SK-N-SH (cell line): ENCODE measurements at regions not wholly inside any gene's neighbourhood (a gene's known extent, or its start where the extent isn't known, plus 50 kb on each side); places are given as distances from the start of the nearest gene placed in this dataset.

Experiments
- CTCF ChIA-PET: fragments of 300-600, 350-600 bp; formaldehyde crosslinking; extraction: SDS; loops from one replicate; lab custom pipeline; 2021; lab: Yijun Ruan, JAX
- POLR2A ChIA-PET: fragments of 350-600 bp; sonication (Branson Sonifier 250); formaldehyde crosslinking; extraction: SDS; loops from one replicate; lab custom pipeline; 2020; ENCODE audit warnings: antibody characterized with exemption, inconsistent platforms; lab: Yijun Ruan, JAX
- DNase-seq: peaks from one replicate; pipeline ENCODE4 v3.0.0; 2012
- H2AFZ ChIP-seq: fragments of 200-600 bp; sonication (generic); 2 replicates; pipeline ENCODE4 v1.8.1; 2016; ENCODE audit warnings: antibody characterized with exemption, mild to moderate bottlenecking, low read depth
- H3F3A ChIP-seq: fragments of 200-600 bp; sonication (generic); replicated peaks from 2 replicates; pipeline ENCODE3; 2016; ENCODE audit warnings: antibody characterized with exemption, mild to moderate bottlenecking; ENCODE audit not compliant: insufficient read depth
- H3K27ac ChIP-seq, 2 experiments: fragments of 200-500 bp in 1 of 2; fragments of 200-600 bp in 1 of 2; sonication (Bioruptor generic) in 1 of 2; sonication (generic), shearing (Covaris generic) in 1 of 2; 2 replicates each; pipeline versions ENCODE4 v1.5.1 to v1.6.1; 2014 to 2016; ENCODE audit warnings: low read depth in 2 of 2, inconsistent platforms in 1 of 2, low read length in 1 of 2, mild to moderate bottlenecking in 1 of 2, mixed read lengths in 1 of 2
- H3K27me3 ChIP-seq: fragments of 200-600 bp; sonication (generic), shearing (Covaris generic); 2 replicates; pipeline ENCODE4 v1.6.1; 2016; ENCODE audit warnings: mixed run types; ENCODE audit not compliant: insufficient read depth
- H3K36me3 ChIP-seq, 2 experiments: fragments of 200-500 bp in 1 of 2; fragments of 200-600 bp in 1 of 2; sonication (Bioruptor generic) in 1 of 2; sonication (generic) in 1 of 2; replicated peaks in 1 of 2; 2 replicates each; pipeline versions ENCODE3 to v1.5.1; 2014 to 2016; ENCODE audit warnings: low read length in 1 of 2, mild to moderate bottlenecking in 1 of 2; ENCODE audit not compliant: insufficient read depth in 2 of 2, control insufficient read depth in 1 of 2
- H3K4me1 ChIP-seq, 2 experiments: fragments of 200-500 bp in 1 of 2; fragments of 200-600 bp in 1 of 2; sonication (Bioruptor generic) in 1 of 2; sonication (generic), shearing (Covaris generic) in 1 of 2; 2 replicates each; pipeline versions ENCODE4 v1.5.1 to v1.6.1; 2014 to 2016; ENCODE audit warnings: low read depth in 1 of 2, low read length in 1 of 2, mixed run types in 1 of 2; ENCODE audit not compliant: insufficient read depth in 2 of 2, control insufficient read depth in 1 of 2
- H3K4me2 ChIP-seq: fragments of 200-600 bp; sonication (generic), shearing (Covaris generic); 2 replicates; pipeline ENCODE4 v1.6.1; 2017; ENCODE audit warnings: mixed run types
- H3K4me3 ChIP-seq, 2 experiments: fragments of 200-500 bp in 1 of 2; fragments of 200-600 bp in 1 of 2; sonication (Bioruptor generic) in 1 of 2; sonication (generic), shearing (Covaris generic) in 1 of 2; 2 replicates each; pipeline versions ENCODE4 v1.5.1 to v1.8.1; 2014 to 2016; ENCODE audit warnings: low read depth in 2 of 2, inconsistent platforms in 1 of 2, low read length in 1 of 2, mild to moderate bottlenecking in 1 of 2, mixed read lengths in 1 of 2, moderate library complexity in 1 of 2
- H3K79me2 ChIP-seq: fragments of 200-600 bp; sonication (generic); 2 replicates; pipeline ENCODE4 v1.8.1; 2017; ENCODE audit warnings: mild to moderate bottlenecking; ENCODE audit not compliant: insufficient read depth
- H3K9ac ChIP-seq: fragments of 200-600 bp; sonication (generic); 2 replicates; pipeline ENCODE4 v1.6.1; 2017; ENCODE audit warnings: mixed run types
- H3K9me2 ChIP-seq: fragments of 200-600 bp; sonication (generic); 2 replicates; pipeline ENCODE4 v1.6.1; 2017; ENCODE audit warnings: mixed run types
- H3K9me3 ChIP-seq: fragments of 200-600 bp; sonication (generic); 2 replicates; pipeline ENCODE4 v1.6.1; 2017; ENCODE audit warnings: mixed run types, mild to moderate bottlenecking, moderate library complexity
- H4K20me1 ChIP-seq: fragments of 200-600 bp; sonication (generic); 2 replicates; pipeline ENCODE4 v1.6.1; 2017; ENCODE audit warnings: mild to moderate bottlenecking, mixed run types; ENCODE audit not compliant: insufficient read depth
- CHD2 ChIP-seq: fragments of 150-350 bp; IDR thresholded peaks from 2 replicates; pipeline ENCODE4 v1.6.1; 2018; ENCODE audit warnings: low read length; ENCODE audit not compliant: partially characterized antibody
- EZH2phosphoT487 ChIP-seq: fragments of 200-600 bp; sonication (generic); IDR thresholded peaks from 2 replicates; pipeline ENCODE4 v1.6.1; 2017; ENCODE audit warnings: low read depth, mixed run types, mild to moderate bottlenecking, antibody characterized with exemption, moderate library complexity, borderline replicate concordance
- GATA2 ChIP-seq: sonication (generic); formaldehyde crosslinking; IDR thresholded peaks from 2 replicates; pipeline ENCODE4 v1.5.0; 2020; ENCODE audit warnings: mild to moderate bottlenecking, missing genetic modification reagents
- JUND ChIP-seq: IDR thresholded peaks from 2 replicates; pipeline ENCODE4 v1.4.0; 2012
- NFIC ChIP-seq: IDR thresholded peaks from 2 replicates; pipeline ENCODE4 v1.4.0; 2012; ENCODE audit warnings: borderline replicate concordance
- NRF1 ChIP-seq: IDR thresholded peaks from 2 replicates; pipeline ENCODE4 v1.6.1; 2012; ENCODE audit warnings: low read depth, mild to moderate bottlenecking, low read length
- RCOR1 ChIP-seq: fragments of 150-350 bp; IDR thresholded peaks from 2 replicates; pipeline ENCODE4 v1.6.1; 2017; ENCODE audit warnings: antibody characterized with exemption, low read length
- RFX5 ChIP-seq: IDR thresholded peaks from 2 replicates; pipeline ENCODE4 v1.6.1; 2012; ENCODE audit warnings: mild to moderate bottlenecking, improper control_type of control experiment, low read length
- SMC3 ChIP-seq: IDR thresholded peaks from 2 replicates; pipeline ENCODE4 v1.6.1; 2012; ENCODE audit warnings: low read depth, low read length, improper control_type of control experiment
- TEAD4 ChIP-seq: IDR thresholded peaks from 2 replicates; pipeline ENCODE4 v1.4.0; 2012; ENCODE audit warnings: mild to moderate bottlenecking, borderline replicate concordance; ENCODE audit not compliant: insufficient read depth
- WGBS: methylation state at CpG from one replicate; pipeline ENCODE4 v1.1.6; 2017; ENCODE audit warnings: low lambda C conversion rate; 5-methylcytosine and 5-hydroxymethylcytosine counted together
- TF ChIP-seq, protein P1 (sequence below): IDR thresholded peaks from 2 replicates; pipeline ENCODE4; 2012
- TF ChIP-seq, protein P2 (sequence below): IDR thresholded peaks from 2 replicates; pipeline ENCODE4 v1.4.0; 2012; ENCODE audit warnings: low read depth, borderline replicate concordance
- TF ChIP-seq, protein P3 (sequence below): IDR thresholded peaks from 2 replicates; pipeline ENCODE4 v1.6.1; 2012; ENCODE audit warnings: mild to moderate bottlenecking, low read depth, low read length, moderate library complexity
- TF ChIP-seq, protein P4 (sequence below): IDR thresholded peaks from 2 replicates; pipeline ENCODE4 v1.4.0; 2012; ENCODE audit warnings: low read depth, borderline replicate concordance
- TF ChIP-seq, protein P5 (sequence below): IDR thresholded peaks from 2 replicates; pipeline ENCODE4 v1.4.0; 2012; ENCODE audit warnings: low read depth
- TF ChIP-seq, protein P6 (sequence below): fragments of 150-350 bp; IDR thresholded peaks from 2 replicates; pipeline ENCODE4 v1.6.1; 2017; ENCODE audit warnings: antibody characterized with exemption, low read length, low read depth, borderline replicate concordance

DNA sequence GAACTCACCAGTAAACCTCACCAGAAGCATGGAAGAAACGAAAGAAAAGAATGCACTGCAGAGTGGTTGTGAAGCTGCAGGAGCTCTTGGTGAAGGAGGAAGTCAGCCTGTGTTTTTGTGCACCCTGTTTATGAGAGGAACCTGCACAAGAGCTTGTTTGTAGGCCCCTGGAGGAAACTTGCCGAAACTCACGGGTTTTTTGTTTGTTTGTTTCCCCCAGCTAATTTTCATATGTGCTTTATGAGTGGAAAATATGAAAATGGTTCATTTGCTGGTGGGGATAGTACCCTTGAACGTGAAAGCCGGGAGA lies 222.7 kb downstream of the C16orf95 start:
- 15% methylated on average over 5 of the region's 5 CpGs for WGBS
- ChIA-PET CTCF (no interaction called here), POLR2A (no interaction called here)
- no peaks in the 10 kb centered on the region for H3K36me3 ChIP-seq
- TF ChIP-seq JUND (no peak), NRF1 (no peak), SMC3 (no peak), NFIC (no peak), TEAD4 (no peak), GATA2 (no peak), RCOR1 (no peak)
- TF ChIP-seq, protein P1, sequence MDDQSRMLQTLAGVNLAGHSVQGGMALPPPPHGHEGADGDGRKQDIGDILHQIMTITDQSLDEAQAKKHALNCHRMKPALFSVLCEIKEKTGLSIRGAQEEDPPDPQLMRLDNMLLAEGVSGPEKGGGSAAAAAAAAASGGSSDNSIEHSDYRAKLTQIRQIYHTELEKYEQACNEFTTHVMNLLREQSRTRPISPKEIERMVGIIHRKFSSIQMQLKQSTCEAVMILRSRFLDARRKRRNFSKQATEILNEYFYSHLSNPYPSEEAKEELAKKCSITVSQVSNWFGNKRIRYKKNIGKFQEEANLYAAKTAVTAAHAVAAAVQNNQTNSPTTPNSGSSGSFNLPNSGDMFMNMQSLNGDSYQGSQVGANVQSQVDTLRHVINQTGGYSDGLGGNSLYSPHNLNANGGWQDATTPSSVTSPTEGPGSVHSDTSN = no peak
- TF ChIP-seq, protein P2, sequence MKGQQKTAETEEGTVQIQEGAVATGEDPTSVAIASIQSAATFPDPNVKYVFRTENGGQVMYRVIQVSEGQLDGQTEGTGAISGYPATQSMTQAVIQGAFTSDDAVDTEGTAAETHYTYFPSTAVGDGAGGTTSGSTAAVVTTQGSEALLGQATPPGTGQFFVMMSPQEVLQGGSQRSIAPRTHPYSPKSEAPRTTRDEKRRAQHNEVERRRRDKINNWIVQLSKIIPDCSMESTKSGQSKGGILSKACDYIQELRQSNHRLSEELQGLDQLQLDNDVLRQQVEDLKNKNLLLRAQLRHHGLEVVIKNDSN = no peak
- H4K20me1 ChIP-seq = no peaks in the 10 kb centered on the region
- no peak overlapping the region for H3K27ac ChIP-seq
- no peak overlapping the region for H2AFZ ChIP-seq
- no peaks in the 10 kb centered on the region for H3K79me2 ChIP-seq
- H3K9me3 ChIP-seq = no peaks in the 10 kb centered on the region
- no peaks in the 10 kb centered on the region for H3K9me2 ChIP-seq
- H3K27me3 ChIP-seq = peaks cover 74% of the 10 kb centered on the region
- no peaks in the 10 kb centered on the region for H3F3A ChIP-seq
- H3K4me1 ChIP-seq = no peaks in the 10 kb centered on the region
- no peak overlapping the region for H3K9ac ChIP-seq
- no peak for DNase-seq
- H3K4me3 ChIP-seq = no peak overlapping the region
- H3K4me2 ChIP-seq = no peak overlapping the region

DNA sequence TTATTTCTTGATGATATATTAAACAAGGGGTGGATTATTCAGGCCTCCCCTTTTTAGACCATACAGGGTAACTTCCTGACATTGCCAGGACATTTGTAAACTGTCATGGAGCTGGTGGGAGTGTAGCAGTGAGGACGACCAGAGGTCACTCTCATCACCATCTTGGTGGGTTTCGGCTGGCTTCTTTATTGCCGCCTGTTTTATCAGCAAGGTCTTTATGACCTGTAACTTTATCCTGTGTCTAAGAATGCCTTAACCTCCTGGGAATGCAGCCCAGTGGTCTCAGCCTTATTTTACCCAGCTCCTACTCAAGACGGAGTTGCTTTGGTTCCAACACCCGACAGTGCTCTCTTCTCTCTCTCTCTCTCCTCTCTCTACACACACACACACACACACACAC lies 221.9 kb downstream of the C16orf95 start:
- Histone ChIP-seq H3K9me3 (no peaks in the 10 kb centered on the region), H3K4me3 (no peak overlapping the region), H3K9me2 (no peaks in the 10 kb centered on the region), H3F3A (no peaks in the 10 kb centered on the region), H3K79me2 (no peaks in the 10 kb centered on the region), H3K9ac (no peak overlapping the region), H2AFZ (no peak overlapping the region), H3K27ac (no peak overlapping the region), H3K4me2 (no peak overlapping the region), H3K36me3 (no peaks in the 10 kb centered on the region), H4K20me1 (no peaks in the 10 kb centered on the region), H3K27me3 (peaks cover 70% of the 10 kb centered on the region), H3K4me1 (no peaks in the 10 kb centered on the region)
- ChIA-PET POLR2A (no interaction called here), CTCF (no interaction called here)
- no peak for DNase-seq
- 10% methylated on average over 3 of the region's 5 CpGs for WGBS
- TF ChIP-seq, protein P3, sequence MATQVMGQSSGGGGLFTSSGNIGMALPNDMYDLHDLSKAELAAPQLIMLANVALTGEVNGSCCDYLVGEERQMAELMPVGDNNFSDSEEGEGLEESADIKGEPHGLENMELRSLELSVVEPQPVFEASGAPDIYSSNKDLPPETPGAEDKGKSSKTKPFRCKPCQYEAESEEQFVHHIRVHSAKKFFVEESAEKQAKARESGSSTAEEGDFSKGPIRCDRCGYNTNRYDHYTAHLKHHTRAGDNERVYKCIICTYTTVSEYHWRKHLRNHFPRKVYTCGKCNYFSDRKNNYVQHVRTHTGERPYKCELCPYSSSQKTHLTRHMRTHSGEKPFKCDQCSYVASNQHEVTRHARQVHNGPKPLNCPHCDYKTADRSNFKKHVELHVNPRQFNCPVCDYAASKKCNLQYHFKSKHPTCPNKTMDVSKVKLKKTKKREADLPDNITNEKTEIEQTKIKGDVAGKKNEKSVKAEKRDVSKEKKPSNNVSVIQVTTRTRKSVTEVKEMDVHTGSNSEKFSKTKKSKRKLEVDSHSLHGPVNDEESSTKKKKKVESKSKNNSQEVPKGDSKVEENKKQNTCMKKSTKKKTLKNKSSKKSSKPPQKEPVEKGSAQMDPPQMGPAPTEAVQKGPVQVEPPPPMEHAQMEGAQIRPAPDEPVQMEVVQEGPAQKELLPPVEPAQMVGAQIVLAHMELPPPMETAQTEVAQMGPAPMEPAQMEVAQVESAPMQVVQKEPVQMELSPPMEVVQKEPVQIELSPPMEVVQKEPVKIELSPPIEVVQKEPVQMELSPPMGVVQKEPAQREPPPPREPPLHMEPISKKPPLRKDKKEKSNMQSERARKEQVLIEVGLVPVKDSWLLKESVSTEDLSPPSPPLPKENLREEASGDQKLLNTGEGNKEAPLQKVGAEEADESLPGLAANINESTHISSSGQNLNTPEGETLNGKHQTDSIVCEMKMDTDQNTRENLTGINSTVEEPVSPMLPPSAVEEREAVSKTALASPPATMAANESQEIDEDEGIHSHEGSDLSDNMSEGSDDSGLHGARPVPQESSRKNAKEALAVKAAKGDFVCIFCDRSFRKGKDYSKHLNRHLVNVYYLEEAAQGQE = no peak
- TF ChIP-seq EZH2phosphoT487 (no peak), GATA2 (no peak), NRF1 (no peak), CHD2 (no peak), RFX5 (no peak)
- TF ChIP-seq, protein P4, sequence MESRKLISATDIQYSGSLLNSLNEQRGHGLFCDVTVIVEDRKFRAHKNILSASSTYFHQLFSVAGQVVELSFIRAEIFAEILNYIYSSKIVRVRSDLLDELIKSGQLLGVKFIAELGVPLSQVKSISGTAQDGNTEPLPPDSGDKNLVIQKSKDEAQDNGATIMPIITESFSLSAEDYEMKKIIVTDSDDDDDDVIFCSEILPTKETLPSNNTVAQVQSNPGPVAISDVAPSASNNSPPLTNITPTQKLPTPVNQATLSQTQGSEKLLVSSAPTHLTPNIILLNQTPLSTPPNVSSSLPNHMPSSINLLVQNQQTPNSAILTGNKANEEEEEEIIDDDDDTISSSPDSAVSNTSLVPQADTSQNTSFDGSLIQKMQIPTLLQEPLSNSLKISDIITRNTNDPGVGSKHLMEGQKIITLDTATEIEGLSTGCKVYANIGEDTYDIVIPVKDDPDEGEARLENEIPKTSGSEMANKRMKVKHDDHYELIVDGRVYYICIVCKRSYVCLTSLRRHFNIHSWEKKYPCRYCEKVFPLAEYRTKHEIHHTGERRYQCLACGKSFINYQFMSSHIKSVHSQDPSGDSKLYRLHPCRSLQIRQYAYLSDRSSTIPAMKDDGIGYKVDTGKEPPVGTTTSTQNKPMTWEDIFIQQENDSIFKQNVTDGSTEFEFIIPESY = no peak
- TF ChIP-seq, protein P5, sequence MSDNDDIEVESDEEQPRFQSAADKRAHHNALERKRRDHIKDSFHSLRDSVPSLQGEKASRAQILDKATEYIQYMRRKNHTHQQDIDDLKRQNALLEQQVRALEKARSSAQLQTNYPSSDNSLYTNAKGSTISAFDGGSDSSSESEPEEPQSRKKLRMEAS = no peak
- TF ChIP-seq, protein P6, sequence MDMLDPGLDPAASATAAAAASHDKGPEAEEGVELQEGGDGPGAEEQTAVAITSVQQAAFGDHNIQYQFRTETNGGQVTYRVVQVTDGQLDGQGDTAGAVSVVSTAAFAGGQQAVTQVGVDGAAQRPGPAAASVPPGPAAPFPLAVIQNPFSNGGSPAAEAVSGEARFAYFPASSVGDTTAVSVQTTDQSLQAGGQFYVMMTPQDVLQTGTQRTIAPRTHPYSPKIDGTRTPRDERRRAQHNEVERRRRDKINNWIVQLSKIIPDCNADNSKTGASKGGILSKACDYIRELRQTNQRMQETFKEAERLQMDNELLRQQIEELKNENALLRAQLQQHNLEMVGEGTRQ = no peak
